NCI-H345 treated with DMSO at 0.1 percent for 48 hours (cell line): ENCODE measurements at regions not wholly inside any gene's neighbourhood (a gene's known extent, or its start where the extent isn't known, plus 50 kb on each side); places are given as distances from the start of the nearest gene placed in this dataset.

Experiments
- DNase-seq: peaks from one replicate; lab custom pipeline; 2025; ENCODE audit not compliant: unreplicated experiment; lab: John Stamatoyannopoulos, UW

DNA sequence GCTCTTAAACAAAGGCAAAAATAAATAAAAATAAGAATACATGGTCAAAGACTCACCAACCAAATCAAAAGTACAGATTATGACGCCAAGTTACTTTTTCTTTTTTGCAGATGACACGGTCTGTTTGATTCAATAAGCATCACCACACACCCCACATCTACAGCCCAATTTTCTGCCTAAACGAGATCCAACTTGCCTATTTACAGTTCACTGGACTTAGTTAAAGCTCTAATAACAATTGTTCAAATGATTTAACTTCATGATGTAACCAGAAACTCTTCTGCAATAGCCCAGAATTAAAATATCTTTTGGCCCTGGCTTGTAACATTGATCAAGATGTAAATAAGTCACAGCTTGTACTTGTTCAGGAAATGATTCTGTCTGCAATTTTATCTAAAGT lies 590.3 kb upstream of the C9orf72 start:
- no peak for DNase-seq

DNA sequence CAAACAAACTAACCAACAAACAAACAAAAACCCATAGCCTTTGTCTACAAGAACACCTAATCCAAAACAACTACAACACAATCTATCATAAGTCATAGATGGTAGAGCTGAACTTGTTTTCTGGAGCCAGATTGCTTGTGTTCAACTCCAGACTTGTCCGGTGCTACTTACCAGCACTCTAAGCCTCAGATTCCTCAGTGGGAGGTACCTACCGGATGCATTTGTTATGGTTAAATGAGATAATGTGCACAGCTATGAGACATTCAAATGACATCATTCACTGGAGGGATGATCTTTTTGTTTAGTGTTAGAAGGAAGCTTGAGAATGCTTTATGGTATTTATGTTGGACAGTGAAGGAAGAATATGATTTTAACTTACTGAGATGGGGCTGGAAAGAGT lies 592.9 kb upstream of the C9orf72 start:
- no peak for DNase-seq

DNA sequence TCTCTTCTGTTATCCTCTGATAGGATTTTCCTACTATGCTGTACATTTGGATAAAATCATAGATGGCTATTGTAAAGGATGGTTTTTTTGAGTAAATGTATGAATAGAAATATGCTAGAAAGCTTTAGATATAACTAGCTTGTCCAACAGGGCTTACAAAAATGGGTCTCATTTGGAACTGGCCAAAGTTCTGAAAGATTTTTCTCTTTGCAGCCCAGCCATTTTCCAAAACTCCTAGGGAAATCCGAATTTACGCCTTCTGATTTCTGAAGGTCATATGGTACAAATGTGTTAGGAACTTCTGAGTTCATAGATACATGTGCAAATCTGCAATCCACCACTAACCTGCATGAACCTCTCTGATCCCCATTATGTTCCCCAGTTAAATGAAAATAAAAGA lies 603.9 kb upstream of the C9orf72 start:
- DNase-seq = no peak

DNA sequence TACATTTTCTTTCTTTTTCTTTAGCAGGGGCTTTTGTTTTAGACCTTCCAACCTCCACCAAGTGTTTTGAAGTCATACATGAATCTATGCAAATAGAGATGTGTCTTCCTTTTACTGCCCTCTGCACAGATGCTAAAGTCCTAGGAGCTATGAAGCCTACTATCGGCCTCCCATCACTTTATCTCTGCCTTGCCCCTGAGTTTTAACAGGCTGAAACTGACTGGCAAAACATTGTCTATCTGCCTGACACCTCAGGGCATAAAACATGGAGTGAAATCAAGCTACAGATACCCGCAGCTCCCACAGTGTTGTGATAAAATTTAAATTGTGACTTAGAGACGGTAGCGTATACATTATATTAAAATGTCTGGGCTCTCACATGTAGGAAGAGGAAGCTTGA lies 604.6 kb upstream of the C9orf72 start:
- no peak for DNase-seq

- DNase-seq = no peak
Measured at GRCh38 chr9:28179893-28180292, 606.6 kb upstream of the C9orf72 start.

DNA sequence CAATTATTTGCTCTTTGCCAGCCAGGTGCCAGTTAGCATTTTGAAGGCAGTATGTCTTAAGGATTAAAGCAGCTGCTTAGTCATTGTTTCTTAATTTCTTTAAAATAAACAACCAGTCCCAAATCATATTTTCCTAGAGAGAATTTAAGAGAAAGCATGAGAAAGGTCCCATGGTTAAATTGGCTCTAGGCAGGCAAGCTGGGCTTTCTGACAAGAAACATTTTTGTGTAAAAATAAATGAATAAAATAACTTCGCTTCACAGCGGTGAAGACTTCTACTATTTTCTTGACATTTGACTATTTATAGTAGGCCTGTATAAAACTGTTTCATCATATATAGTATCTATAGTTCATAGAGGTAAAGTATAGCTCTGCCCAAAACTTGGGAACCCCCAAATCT lies 617.7 kb upstream of the C9orf72 start:
- DNase-seq = no peak

- DNase-seq = no peak
Measured at GRCh38 chr9:28197653-28198052, 624.4 kb upstream of the C9orf72 start.

- no peak for DNase-seq
Measured at GRCh38 chr9:28203036-28203435, 629.8 kb upstream of the C9orf72 start.

DNA sequence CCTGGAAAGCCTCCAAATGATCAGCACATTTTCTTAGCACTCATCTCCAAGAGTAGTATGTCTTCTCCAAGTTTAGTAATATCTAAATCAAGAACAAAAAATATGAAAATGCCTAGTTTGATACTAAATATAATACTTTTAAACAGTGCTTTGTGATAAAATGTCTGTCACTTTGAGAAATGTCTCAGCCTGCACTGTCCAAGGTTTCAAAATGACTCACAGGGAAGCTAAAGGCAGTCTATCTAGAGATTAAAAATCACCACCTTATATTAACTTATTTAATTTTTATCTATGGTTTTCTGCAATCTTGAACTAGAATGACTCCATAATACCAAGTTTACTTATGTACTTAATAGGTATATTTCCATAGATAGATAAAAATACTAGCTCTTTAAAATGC lies 633.0 kb upstream of the C9orf72 start:
- DNase-seq = no peak

DNA sequence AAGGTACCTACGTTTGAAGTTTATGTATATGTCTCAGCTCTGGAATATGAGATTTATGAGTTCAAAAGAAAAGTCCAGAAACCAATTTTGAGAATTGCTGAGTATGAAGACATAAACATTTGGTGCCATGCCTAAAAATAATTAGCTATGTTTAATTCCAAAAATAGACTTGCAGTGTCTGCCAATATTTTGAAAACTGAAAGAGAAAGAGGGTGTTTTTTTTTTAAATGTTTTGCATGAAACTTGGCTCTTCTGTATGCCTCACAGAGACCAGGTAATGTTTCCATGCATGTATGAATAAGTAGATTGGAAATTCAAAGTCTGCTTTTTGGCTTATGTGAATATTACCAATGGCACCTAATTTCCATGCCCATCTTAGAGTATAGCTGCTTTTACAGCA lies 634.4 kb upstream of the C9orf72 start:
- no peak for DNase-seq

- no peak for DNase-seq
Measured at GRCh38 chr9:28209130-28209529, 635.8 kb upstream of the C9orf72 start.

GRCh38 chr9:28212979-28213378 lies 639.7 kb upstream of the C9orf72 start:
- peak; percentile 55 for DNase-seq

DNA sequence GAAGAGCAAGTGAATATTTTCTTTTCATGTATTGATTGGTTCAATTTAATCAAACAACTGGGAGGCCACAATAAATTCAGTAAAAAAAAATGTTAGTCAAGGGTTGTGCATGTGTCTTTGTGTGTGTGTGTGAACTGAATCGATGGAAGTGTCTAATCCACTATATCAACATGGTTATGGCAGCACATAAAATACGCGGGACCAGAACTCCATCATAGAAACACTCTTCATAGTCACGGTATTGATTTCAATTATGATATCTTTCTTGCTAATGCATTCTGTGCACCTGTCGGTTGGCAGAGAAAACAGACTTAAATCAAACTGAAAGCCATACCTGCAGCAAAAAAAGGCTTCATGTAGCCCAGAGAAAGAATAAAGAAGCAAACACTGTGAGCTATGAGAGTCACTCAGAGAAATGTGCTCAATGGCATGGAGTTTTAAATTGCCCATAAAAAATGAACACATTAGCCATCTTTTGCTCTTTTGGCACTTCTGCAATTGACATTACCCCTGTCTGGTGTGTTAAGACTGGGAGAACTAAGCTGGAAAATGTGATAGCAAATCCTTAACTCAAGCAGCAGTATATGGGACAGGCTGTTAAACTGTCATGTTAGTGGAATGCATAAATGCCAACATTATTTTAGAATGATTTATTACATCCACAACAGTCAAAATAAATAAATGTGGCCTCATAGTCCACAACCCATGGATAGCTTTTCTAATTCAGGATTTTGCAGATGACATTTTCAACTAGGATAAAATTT lies 642.4 kb upstream of the C9orf72 start:
- peak; percentile 95 for DNase-seq

DNA sequence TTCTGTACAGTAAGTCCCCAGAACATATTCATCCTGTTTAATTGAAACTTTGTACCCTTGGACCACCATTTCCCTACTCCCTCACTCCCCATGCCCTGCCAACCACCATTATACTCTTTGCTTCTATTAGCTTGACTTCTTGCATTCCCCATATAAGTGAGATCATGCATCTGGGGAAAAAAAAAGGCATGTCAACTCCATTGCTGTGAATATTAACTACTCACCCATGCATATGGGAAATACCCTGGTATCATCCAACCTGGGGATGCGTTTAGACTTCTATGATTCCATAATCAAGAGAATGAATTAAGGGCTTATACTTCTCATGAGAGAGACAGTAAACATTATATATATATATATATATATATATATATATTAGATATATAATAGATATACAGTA lies 659.4 kb upstream of the C9orf72 start:
- no peak for DNase-seq

DNA sequence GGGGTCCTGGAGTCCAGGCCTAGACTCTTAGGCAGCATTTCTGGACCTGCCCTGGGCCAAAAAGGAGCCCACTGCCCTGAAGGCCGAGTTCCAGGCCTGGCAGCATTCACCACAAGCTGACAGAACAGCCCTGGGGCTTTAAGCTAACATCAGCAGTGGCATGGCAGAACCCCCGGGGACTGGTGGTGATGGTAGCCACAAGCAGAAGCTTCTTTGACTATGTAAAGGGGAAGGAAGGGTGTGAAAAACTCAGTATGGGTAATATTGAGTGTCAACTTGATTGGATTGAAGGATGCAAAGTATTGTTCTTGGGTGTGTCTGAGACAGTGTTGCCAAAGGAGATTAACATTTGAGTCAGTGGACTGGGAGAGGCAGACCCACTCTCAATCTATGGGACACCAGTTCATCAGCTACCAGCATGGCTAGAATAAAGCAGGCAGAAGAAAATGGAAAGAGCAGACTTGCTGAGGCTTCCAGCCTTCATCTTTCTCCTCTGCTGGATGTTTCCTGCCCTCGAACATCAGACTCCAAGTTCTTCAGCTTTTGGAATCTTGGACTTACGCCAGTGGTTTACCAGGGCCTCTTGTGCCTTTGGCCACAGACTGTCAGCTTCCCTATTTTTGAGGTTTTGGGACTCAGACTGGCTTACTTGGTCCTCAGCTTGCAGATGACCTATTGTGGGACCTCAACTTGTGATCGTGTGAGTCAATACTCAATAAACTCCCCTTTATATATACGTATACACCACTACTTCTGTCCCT lies 661.0 kb upstream of the C9orf72 start:
- no peak for DNase-seq

- DNase-seq = no peak
Measured at GRCh38 chr9:28234894-28235277, 661.6 kb upstream of the C9orf72 start.

DNA sequence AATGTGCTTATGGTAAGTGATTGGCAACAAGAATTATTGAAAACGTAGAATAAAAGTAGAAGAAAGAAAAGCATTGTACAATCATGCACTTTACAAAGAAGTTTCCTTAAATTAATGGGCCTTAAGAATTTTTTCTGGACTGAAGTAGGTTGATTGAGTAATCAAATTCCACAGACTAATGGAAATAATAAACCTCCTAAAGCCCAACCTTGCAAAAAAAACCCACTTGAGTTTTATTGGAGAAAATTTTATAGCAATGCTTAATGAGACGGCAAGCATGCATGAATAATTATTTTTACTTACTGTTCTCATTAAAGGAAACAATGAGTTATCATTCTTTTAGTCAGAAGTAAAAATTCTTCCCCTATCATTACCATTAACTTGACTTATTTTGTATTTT lies 676.1 kb upstream of the C9orf72 start:
- no peak for DNase-seq

DNA sequence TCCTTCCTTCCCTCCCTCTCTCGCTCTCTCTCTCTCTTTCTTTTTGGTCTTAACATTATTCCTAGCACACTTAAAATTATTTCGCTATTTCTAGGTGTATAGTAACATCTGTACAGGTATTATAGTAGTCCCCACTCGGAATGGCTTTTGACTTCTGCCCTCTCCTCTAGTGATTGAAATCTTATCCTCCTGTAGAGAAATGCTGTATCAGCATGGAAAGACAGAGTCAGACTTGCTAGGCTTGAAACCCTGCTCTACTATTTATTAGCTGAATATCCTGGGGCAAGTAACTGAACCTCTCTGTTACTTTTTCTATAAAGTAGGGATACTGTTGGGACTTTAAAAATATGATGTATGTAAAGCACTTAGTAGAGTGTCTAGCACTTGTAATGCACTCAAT lies 681.9 kb upstream of the C9orf72 start:
- no peak for DNase-seq

DNA sequence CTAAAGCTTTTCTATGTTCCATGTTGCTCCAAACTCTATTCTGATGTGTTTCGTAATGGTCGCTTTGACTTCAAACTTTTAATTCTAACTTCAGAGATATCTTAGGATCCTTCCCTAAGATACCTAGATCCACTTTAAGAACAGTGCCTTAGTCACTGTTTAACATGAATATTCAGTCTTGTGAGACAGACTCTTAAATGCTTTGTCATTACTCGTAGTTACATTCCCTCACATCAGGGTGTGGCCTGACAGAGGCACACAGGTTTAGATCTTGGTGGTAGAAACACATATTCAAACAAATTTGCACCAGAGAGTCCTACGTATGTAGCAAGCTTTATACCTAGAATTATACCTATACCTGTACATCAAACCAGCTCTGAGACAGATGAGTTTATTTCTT lies 687.0 kb upstream of the C9orf72 start:
- DNase-seq = no peak

- no peak for DNase-seq
Measured at GRCh38 chr9:28264368-28264767, 691.1 kb upstream of the C9orf72 start.

DNA sequence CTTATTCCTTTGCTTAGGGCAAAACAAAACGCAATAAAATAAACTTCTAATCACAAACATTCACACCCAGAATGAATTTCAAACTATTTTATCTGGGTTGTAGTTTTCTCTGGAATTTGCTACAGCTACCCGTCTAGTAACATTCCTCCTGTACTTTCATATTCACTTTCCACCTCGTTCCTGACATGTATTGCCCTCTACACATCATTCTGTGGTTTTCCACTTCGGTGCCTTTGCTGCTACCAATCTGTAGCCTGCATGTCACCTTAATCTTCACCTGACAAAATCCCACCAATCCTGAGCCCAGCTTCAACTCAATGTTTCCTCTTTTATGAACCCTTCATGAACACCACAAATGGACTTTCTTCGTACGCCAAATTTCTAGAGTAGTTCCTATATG lies 694.1 kb upstream of the C9orf72 start:
- no peak for DNase-seq

DNA sequence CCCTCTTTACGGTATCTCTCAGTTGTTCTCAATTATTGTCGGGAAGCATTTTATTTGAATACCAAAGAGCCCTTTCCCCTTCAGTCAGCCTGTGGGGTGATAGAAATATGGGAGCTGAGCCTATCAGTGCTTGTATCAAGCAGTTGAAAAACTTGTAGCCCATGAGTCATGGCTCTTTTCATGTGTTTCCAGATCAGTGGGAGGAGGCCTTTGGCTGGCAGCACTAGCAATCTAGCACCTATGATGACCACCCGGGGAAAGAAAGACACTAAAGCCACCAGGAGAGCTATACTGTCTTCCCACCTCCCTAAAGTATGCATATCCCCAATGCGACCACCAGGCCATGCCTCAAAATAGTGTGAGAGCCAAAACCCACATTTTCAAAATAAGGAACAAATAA lies 696.9 kb upstream of the C9orf72 start:
- no peak for DNase-seq

DNA sequence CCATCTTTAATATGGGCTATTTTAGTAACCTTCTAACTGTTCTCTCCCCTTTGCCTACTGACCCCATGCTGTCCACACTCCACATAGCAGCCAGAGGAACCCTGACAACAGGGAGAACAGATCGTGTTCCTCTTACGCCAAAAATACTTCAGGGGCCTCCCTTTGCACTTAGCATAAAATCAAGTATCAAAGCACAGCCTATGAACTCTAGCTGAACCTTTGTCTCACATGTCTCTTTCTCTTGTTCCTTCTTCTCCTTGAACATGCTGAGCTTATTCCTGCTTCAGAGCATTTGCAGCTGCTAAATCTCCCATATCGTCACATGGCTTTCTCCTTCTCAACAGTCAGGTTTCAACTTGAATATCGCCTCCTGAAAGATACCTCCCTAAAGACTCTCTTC lies 698.8 kb upstream of the C9orf72 start:
- DNase-seq = no peak
